ENCODE measurements at regions not wholly inside any gene's neighbourhood (a gene's known extent, or its start where the extent isn't known, plus 50 kb on each side); places are given as distances from the start of the nearest gene placed in this dataset.
"Not testable (repeated sequence)": the region's sequence is repeated elsewhere in the genome, so short reads cannot be mapped to it uniquely, and the experiment has no call there.

- DNase-seq: no peak
Measured at GRCh38 chr6:115873901-115874300, 186.8 kb downstream of the FRK start.

GRCh38 chr6:115870464-115870863, 190.2 kb downstream of the FRK start:
- no peak for DNase-seq

GRCh38 chr6:115865914-115866313, 194.8 kb downstream of the FRK start:
- no peak for DNase-seq

- no peak for DNase-seq
Measured at GRCh38 chr6:115863211-115863610, 197.5 kb downstream of the FRK start.

GRCh38 chr6:115861658-115862057, 199.0 kb downstream of the FRK start:
- DNase-seq: not testable (repeated sequence)

- not testable (repeated sequence) for DNase-seq
Measured at GRCh38 chr6:115859577-115859976, 201.1 kb downstream of the FRK start.

GRCh38 chr6:115854866-115855665, 205.6 kb downstream of the FRK start:
- DNase-seq: no peak

GRCh38 chr6:115847671-115848070, 213.0 kb downstream of the FRK start:
- DNase-seq: no peak

GRCh38 chr6:115843945-115844344, 216.7 kb downstream of the FRK start:
- no peak for DNase-seq

GRCh38 chr6:115842338-115842737, 218.4 kb downstream of the FRK start:
- no peak for DNase-seq

GRCh38 chr6:115839583-115840181, 221.0 kb downstream of the FRK start:
- DNase-seq: no peak

- no peak for DNase-seq
Measured at GRCh38 chr6:115838763-115839401, 221.8 kb downstream of the FRK start.

GRCh38 chr6:115838216-115838615, 222.5 kb downstream of the FRK start:
- no peak for DNase-seq

GRCh38 chr6:115836374-115836773, 224.3 kb downstream of the FRK start:
- DNase-seq: not testable (repeated sequence)

GRCh38 chr6:115835314-115835713, 225.4 kb downstream of the FRK start:
- no peak for DNase-seq

GRCh38 chr6:115834542-115834941, 226.1 kb downstream of the FRK start:
- not testable (repeated sequence) for DNase-seq

GRCh38 chr6:115832786-115833185, 227.9 kb downstream of the FRK start:
- no peak for DNase-seq

- no peak for DNase-seq
Measured at GRCh38 chr6:115832186-115832585, 228.5 kb downstream of the FRK start.

- DNase-seq: no peak
Measured at GRCh38 chr6:115830895-115831294, 229.8 kb downstream of the FRK start.

- no peak for DNase-seq
Measured at GRCh38 chr6:115821798-115822197, 238.9 kb downstream of the FRK start.

- no peak for DNase-seq
Measured at GRCh38 chr6:115819506-115819905, 241.2 kb downstream of the FRK start.

GRCh38 chr6:115817161-115817560, 243.5 kb downstream of the FRK start:
- no peak for DNase-seq

GRCh38 chr6:115814907-115815306, 245.8 kb downstream of the FRK start:
- no peak for DNase-seq

GRCh38 chr6:115811541-115811940, 249.2 kb downstream of the FRK start:
- DNase-seq: no peak
